GM19239 (cell line): ENCODE measurements at regions not wholly inside any gene's neighbourhood (a gene's known extent, or its start where the extent isn't known, plus 50 kb on each side); places are given as distances from the start of the nearest gene placed in this dataset.
"Not testable (repeated sequence)": the region's sequence is repeated elsewhere in the genome, so short reads cannot be mapped to it uniquely, and the experiment has no call there.

ENCODE experiments used
- DNase-seq: peaks from one replicate; pipeline ENCODE4 v3.0.0; 2011; ENCODE audit warnings: low spot score; ENCODE audit not compliant: insufficient read length
- FAIRE-seq: peaks from 2 replicates; lab custom pipeline; 2011; peaks lifted over from hg19 to GRCh38; lab: Jason Lieb, UNC

DNA sequence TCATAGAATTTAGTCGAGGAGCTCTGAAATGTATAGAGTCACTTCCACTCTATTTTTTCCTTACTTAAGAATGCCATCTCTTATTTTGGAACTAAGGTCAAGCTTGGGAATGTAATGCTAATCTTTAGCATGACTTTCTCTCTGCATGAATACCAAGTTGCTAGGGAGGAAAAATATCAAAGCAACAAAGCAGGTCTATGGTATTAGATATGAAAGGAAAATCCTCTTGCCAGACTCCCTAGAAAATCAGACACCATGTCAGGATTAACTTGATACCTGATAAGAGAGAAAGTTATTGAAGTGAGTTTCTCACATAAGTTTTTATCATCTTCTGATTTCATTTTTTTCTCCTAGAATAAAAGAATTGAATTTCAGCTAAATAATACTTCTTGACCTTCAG, 341.7 kb upstream of the ZNF804A start:
- FAIRE-seq (no peak), DNase-seq (no peak)

DNA sequence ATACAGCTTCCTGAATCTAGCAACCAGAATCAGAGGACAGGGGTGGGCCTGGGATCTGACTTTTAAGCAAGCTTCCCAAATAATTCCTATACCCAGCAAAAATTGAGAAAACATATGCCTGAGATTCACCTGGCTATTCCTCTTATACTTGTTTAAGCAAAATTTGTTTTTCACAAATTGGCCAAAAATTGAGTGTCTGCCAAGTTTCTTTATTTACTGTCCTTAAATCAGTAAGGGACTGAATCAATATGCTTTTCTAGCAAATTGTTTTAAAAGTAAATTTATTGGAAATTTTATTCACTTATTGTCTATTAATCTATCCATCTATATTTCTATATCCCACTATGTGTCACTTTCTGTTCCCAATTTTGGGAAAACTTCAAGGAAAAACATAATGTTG, 337.0 kb upstream of the ZNF804A start:
- no peak for DNase-seq
- no peak for FAIRE-seq

DNA sequence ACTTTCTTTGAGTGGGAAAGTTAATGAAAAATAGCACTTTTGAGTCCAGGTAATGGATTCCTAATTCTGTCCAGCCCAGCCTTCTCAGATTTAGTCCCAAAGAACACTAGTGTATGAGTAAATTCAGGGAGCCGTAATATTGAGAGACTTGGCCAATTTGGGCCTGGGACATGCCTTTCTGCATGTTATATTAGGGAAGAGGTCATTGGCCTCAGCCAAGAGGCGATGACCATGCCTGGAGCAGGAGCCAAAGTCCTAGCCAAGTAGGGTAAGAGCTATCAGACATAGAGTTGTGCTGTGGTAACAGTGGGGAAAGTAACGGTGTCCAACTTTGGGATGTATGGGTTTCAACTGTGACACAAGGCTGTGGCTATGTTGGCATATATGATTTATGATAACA, 336.5 kb upstream of the ZNF804A start:
- no peak for FAIRE-seq
- DNase-seq: no peak

DNA sequence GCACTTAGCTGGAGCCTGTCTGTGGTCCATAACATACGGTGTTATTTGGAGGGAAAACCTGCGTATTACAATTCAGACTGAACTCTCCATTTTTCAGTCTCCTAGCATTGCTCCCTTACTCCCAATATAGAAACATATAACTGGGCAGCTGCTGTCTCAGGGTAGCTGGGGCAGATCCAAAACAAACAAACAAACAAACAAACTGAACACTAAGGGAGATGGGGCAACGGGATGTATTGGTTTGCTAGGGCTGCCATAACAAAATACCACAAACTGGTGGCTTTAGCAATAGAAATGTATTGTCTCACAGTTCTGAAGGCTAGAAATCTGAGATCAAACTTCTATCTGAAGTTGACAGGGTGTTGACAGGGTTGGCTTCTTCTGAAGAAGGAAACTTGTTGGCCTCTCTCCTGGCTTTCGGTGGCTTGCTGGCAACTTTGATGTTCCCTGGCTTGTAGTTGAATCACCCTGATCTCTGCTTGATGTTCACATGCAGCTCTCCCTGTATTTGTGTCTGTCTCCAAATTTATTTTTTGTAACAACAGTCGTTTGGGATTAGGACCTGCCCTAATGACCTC, 329.3 kb upstream of the ZNF804A start:
- no peak for DNase-seq
- no peak for FAIRE-seq

DNA sequence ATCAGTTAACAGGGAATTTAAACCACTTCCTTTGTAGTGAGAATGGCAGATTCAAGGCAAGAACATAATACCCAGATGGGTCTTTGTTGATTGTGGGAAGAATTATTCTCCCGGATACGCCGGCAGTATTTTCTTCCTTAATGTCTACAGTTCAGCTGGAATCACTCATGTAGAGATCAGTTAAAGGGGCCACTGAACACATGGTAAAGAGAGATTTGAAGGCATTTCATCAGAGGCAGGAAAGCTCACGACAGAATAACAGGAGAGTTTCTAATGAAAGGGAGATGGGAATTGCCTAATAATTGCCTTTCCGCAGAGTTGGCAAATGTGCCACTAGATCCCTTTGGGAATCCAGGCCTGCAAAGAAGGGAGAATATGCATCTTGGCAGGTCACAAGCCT, 327.7 kb upstream of the ZNF804A start:
- no peak for DNase-seq
- no peak for FAIRE-seq

DNA sequence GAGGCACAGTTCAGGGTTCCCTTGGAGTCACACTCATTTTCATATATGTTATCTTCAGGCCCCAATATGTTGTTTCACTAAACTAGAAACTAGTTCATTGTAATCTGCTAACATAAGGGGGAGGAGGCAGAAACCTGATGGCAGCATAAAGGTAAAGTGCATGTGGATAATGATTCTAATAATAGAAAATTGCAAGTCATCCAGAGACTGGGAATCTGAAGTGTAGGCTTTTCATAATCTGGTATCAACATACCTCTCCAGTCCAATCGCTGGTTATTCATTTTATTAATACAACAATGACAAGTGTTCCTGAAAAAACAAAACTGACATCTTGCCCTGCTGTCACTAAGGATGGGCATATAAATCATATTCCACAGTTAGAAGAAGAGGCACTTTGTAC, 326.3 kb upstream of the ZNF804A start:
- DNase-seq: no peak
- FAIRE-seq: no peak

DNA sequence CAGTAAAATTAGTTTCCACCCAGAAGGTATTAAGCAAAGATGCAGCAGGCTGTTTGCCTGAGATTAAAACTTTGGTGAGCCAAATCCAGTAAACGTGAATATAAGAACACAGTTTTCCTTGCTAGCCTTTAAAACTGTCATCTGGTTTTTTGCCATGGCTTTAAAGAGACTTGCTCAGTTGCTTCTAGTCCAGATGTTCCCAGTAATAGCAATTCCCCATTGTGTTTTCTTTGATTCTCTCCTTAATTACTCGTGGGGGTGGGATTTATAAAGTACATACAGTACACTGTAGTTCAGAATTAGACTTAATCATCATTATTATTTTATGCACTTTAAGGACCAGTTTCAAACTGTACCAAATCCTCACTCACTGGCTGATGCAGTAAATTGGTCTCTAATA, 303.5 kb upstream of the ZNF804A start:
- DNase-seq (no peak), FAIRE-seq (no peak)

DNA sequence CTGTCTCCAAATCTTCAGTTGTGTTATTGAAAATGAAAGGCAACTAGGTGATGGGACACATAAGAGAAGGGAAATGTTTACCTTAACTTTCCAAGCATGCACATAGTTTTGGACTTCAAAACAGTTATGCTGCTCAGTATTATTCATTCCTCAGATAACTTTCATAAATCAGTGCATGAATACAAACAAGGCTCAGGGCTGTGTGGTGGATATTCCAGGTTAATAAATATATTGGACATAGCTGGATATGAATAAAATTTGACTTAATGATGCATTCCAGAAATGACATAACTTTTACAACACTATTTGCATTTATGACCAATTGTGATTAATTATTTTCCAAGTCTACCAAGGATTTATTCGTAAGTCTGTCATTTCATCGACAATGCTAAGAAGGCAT, 301.2 kb upstream of the ZNF804A start:
- no peak for FAIRE-seq
- DNase-seq: no peak

DNA sequence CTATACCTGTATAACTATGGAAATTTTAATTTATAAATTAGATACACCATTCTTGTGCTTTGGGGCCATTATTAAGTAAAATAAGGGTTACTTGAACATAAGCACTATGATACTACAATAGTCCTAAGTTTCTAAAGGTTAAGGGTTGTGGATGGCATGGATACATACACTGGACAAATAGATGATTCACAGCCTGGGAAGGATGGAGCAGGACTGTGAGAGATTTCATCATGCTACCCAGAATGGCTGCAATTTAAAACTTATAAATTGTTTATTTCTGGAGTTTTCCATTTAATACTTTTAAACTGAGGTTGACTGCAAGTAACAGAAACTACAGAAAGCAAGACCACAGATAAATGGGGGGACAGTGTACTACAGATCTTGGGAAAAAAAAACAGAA, 295.8 kb upstream of the ZNF804A start:
- no peak for FAIRE-seq
- no peak for DNase-seq

DNA sequence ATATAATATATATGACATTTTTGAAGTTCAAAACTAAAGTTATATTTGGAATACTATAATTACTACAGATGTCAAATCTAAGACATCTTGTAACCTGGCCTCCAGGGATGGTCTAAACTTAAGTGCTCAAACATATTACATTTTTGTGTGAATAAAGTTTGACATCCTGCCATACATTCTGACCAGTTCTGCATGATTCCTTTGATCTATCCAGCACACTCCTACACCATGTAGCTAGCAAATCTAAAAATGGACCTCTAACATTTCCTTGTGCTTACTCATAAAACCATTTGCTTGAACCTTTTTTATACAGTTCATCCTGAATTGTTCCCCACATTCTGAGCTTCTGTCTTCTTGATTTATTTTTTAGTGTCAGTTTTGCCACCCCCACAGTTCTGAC, 294.3 kb upstream of the ZNF804A start:
- FAIRE-seq (no peak), DNase-seq (no peak)

DNA sequence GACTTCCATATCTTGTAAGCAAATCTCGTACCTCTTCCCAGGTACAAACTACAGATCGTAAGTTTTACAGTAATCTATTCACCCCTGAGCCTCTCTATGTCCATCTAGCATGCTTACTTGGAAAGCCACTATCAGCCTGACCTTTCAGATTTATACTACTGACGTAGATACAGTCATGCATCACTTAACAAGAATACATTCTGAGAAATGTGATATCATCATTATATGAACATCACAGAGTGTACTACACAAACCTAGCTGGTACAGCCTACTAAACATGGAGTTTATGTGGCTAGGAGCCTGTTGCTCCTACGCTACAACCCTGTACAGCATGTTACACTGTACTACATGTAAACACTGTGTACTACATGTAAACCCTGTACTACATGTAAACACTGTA, 293.2 kb upstream of the ZNF804A start:
- FAIRE-seq: no peak

DNA sequence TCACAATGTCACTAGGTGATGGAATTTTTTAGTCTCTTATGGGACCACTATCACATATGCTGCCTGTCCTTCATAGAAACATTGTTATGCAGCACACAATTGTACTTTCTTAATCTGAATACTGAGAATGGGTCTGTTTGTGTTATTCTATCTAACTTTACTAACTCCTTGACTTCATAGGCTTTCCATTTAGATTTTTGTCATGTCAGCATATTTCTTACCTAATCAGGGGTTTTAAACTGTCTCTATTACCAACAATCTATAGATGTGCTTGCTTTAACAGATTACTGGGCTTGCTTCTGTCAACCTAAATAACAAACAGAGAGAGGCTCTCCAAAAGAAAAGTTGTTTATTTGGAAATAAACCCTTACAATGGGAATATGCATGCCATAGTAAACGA, 289.6 kb upstream of the ZNF804A start:
- DNase-seq: no peak
- FAIRE-seq: no peak

More for the DNA sequence above, 293.2 kb upstream of the ZNF804A start:
- no peak for DNase-seq

DNA sequence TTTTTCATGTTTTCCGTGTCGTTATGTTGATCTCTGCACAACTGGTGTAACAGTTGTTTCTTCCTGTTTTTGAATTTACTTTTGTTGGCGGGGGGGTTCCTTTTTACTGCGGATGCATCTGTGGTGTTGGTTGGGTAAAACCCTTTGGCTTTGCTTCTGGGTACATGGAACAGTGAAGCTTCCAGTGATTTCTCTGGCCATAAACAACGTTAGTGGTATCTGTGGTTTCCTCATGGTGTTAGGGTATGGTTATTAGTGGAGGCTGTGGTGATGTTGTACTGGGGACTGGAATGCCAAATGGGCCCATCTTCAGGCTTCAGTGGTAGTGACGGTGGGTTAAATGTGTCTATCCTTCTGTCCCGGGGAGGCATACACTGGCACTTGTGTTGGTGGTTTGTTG, 285.4 kb upstream of the ZNF804A start:
- DNase-seq: no peak

DNA sequence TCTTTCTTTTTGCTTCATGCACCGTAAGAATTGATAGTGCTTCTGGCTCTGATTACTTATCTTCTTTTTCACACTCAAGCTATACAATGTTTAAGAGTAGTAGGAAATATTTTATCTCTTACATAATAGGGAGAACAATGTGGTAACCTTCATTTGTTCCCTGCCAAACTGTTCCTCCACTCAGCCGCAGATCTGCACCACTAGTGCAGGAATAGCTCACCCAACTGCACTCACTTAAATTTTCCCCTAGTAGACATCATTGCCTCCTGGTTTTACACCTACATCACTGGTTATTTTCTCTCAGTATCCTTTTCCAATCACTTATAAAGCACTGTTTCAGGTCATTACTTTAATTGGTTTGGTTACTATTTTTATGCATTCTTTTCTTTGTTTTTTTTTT, 283.5 kb upstream of the ZNF804A start:
- DNase-seq (no peak), FAIRE-seq (no peak)

More for the DNA sequence above, 285.4 kb upstream of the ZNF804A start:
- FAIRE-seq: no peak

DNA sequence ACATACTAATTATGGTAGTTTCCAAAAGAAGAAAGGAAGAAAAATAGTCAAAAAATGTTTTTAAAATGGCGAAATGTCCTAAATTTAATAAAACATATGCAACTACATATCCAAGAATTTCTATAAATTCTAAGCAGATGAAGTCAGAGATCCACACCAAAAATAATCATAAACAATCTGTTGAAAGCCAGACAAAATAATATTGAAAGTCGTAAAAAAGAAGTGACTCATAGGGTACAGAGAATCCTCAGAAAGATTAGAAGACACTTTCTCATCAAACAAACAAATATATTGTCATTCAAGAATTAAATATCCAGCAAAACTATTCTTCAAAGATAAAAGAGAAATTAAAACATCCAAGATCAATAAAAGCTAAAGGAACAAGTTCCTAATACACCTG, 281.4 kb upstream of the ZNF804A start:
- no peak for FAIRE-seq
- no peak for DNase-seq

DNA sequence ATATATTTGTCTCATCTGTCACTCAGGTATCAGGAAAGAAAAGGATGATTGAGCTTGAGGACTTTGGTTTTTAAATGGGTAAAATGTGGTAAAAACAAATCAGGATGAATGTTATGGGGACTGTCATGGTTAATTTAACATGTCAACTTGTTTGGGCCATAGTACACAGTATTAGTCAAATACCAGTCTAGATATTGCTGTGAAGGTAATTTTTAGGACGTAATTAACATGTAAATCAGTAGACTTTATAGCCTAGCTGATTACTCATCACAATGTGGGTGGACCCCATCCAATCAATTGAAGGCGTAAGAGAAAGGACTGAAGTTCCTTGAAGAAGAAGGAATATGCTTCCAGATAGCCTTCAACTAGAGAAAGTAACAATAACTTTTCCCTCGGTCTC, 275.7 kb upstream of the ZNF804A start:
- DNase-seq (no peak), FAIRE-seq (no peak)

DNA sequence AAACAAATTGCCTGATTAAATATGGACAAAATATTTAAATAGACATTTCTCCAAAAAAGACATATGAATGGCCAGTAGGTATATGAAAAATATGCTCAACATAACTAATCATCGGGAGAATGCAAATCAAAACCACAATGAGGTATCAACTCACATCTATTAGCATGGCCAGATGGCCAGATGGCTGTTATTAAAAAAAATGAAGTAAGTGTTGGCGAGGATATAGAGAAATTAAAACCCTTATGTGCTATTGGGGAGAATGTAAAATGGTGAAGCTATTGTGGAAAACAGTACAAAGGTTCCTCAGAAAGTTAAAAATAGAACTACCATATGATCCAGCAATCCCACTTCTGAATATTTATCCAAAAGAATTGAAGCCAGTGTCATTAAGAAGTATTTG, 272.3 kb upstream of the ZNF804A start:
- FAIRE-seq (no peak), DNase-seq (no peak)

DNA sequence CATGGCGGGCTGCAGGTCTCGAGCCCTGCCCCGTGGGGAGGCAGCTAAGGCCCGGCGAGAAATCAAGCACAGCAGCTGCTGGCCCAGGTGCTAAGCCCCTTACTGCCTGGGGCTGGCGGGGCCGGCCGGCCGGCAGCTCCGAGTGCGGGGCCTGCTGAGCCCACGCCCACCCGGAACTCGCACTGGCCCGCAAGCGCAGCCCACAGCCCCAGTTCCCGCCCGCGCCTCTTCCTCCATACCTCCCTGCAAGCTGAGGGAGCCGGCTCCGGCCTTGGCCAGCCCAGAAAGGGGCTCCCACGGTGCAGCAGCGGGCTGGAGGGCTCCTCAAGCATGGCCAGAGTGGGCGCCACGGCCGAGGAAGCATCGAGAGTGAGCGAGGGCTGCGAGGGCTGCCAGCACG, 270.5 kb upstream of the ZNF804A start:
- not testable (repeated sequence) for FAIRE-seq, DNase-seq

DNA sequence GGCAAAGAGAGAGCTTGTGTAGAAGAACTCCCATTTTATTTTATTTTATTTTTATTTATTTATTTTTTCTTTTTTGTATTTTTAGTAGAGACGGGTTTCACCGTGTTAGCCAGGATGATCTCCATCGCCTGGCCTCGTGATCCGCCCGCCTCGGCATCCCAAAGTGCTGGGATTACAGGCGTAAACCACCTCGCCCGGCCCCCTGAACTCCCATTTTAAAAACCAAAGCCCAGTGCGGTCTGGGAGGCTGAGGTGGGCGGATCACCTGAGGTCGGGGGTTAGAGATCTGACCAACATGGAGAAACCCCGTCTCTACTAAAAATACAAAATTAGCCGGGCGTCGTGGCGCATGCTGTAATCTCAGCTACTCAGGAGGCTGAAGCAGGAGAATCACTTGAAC, 267.8 kb upstream of the ZNF804A start:
- DNase-seq, FAIRE-seq: not testable (repeated sequence)

DNA sequence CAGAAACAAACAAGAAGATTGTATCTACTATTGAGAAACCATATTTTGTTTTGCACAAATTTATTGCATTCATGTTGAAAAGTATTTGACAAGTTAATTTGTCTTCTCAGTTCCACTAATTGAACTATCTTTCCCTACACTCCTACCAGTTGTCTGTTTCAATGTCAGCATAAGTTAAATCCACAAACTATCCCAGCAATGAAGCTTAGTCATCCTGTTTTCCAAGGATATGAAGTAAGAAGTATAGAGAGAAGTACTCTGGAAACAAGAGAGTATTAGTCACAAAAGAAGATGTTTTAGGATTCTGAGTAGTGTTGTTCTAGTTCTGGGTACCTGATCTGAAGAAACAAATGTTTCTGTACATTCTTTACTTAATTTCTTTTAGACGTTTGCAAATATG, 261.6 kb upstream of the ZNF804A start:
- DNase-seq (no peak), FAIRE-seq (no peak)

DNA sequence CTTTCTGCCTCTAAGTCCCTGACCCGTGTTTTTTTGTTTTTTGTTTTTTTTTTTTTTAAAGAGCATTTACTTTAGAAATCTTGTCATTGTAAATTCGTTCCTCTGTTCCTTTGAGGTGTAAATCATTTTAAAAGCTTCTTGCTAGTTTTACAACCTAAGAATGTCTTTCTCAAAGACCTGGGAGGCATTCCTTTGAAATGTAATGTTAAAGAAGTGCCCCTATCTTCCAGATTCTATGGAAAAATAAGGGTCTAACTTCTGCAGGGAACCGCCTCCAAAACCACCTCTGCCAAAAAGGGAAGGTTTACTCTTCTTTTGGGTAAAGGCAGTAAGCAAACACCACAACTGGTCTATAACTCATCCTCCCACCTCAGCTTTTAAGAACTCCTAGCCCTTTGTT, 259.6 kb upstream of the ZNF804A start:
- no peak for FAIRE-seq

DNA sequence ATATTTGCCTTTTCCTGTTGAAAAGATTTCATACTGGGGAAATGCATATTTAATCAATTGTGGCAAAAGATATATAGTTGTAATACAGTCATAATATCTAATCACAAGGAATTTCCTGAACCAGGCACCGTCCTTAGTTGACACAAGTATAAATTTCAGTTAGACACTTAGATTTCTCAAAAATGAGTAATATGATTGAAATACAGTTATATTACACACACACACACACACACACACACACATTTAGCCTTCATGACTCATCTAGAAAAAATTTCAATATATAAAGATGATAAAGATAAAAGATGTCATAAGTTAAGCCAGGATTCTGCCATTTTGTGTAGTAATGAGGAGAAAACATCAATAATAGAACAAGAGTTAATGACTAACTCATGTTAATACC, 258.4 kb upstream of the ZNF804A start:
- DNase-seq (no peak), FAIRE-seq (no peak)

More for the DNA sequence above, 259.6 kb upstream of the ZNF804A start:
- DNase-seq: no peak

DNA sequence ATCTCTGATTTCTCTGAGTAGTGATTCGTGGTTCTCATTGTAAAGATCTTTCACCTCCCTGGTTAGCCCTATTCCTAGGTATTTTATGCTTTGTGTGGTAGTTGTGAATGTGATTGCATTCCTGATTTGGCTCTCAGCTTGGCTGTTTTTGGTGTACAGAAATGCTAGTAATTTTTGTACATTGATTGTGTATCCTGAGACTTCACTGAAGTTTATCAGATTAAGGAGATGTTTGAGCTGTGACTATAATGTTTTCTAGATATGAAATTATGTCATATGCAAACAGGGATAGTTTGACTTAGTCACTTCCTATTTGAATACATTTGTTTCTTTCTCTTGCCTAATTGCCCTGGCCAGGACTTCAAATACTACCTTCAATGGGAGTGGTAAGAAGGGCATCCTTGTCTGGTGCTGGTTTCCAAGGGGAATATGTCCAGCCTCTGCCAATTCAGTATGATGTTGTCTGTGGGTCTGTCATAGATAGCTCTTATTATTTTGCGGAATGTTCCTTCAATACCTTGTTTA, 251.9 kb upstream of the ZNF804A start:
- FAIRE-seq: no peak
- no peak for DNase-seq
